ENCODE measurements at regions not wholly inside any gene's neighbourhood (a gene's known extent, or its start where the extent isn't known, plus 50 kb on each side); places are given as distances from the start of the nearest gene placed in this dataset.

DNA sequence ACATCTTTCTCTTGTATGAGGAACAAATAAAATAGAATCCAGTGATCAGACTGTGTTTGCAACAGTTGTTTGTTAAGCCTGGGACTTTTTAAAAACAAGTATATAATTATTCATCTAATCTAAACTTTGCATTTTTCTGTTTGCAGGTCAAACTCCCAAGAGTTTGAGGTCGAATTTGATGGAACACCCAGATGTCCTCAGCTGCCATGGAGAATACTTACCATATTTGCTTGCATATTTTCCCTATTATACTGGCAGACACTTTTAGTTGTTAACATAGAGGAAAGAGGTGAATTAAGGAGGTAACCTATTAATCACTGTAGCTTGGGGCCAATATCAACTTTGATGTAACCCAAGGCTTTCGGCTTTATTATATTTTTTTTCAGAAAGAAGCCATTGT, 401.5 kb upstream of the DIPK2B start:
- TF ChIP-seq CTCF (IDR thresholded peaks at IDR 0.05; ENCODE audit: borderline replicate concordance, extremely low read depth, low read length, poor library complexity, severe bottlenecking) (no peak), EZH2 (IDR thresholded peaks at IDR 0.05; ENCODE audit: borderline replicate concordance, low read depth, low read length, severe bottlenecking) (no peak)
